GM23248 (cell line): ENCODE measurements at regions not wholly inside any gene's neighbourhood (a gene's known extent, or its start where the extent isn't known, plus 50 kb on each side); places are given as distances from the start of the nearest gene placed in this dataset.

Experiments used
- DNase-seq: peaks from one replicate; pipeline ENCODE4 v3.0.0-alpha.2; 2015
- H2AFZ ChIP-seq: fragments of 200-600 bp; sonication (generic); 2 replicates; pipeline ENCODE4 v1.6.1; 2016; ENCODE audit warnings: antibody characterized with exemption
- H3F3A ChIP-seq: fragments of 200-600 bp; sonication (generic); 2 replicates; pipeline ENCODE4 v1.6.1; 2016; ENCODE audit warnings: mild to moderate bottlenecking, antibody characterized with exemption, mixed run types; ENCODE audit not compliant: insufficient read depth
- H3K27ac ChIP-seq: fragments of 200-600 bp; sonication (generic); 2 replicates; pipeline ENCODE4 v1.5.1; 2016; ENCODE audit warnings: mild to moderate bottlenecking
- H3K27me3 ChIP-seq: fragments of 200-600 bp; sonication (generic); replicated peaks from 2 replicates; pipeline ENCODE4 v1.6.1; 2016; ENCODE audit warnings: mild to moderate bottlenecking; ENCODE audit not compliant: insufficient read depth
- H3K36me3 ChIP-seq: fragments of 200-600 bp; sonication (generic); 2 replicates; pipeline ENCODE4 v1.6.1; 2016; ENCODE audit warnings: low read depth, mild to moderate bottlenecking
- H3K4me1 ChIP-seq: fragments of 200-600 bp; sonication (generic); 2 replicates; pipeline ENCODE4 v1.6.1; 2016; ENCODE audit warnings: mild to moderate bottlenecking; ENCODE audit not compliant: insufficient read depth
- H3K4me2 ChIP-seq: fragments of 200-600 bp; sonication (generic); one replicate; pipeline ENCODE4 v1.6.1; 2016; ENCODE audit warnings: mild to moderate bottlenecking; ENCODE audit not compliant: unreplicated experiment
- H3K4me3 ChIP-seq: fragments of 200-600 bp; sonication (generic); 2 replicates; pipeline ENCODE4 v1.5.1; 2016; ENCODE audit warnings: mild to moderate bottlenecking
- H3K79me2 ChIP-seq: fragments of 200-600 bp; sonication (generic); 2 replicates; pipeline ENCODE4 v1.6.1; 2016; ENCODE audit warnings: mild to moderate bottlenecking; ENCODE audit not compliant: insufficient read depth
- H3K9ac ChIP-seq: fragments of 200-600 bp; sonication (generic); 2 replicates; pipeline ENCODE4 v1.6.1; 2016; ENCODE audit warnings: mild to moderate bottlenecking
- H3K9me2 ChIP-seq: fragments of 200-600 bp; sonication (generic); 2 replicates; pipeline ENCODE4 v1.6.1; 2016; ENCODE audit warnings: mixed run types, mild to moderate bottlenecking, moderate library complexity; ENCODE audit not compliant: insufficient read depth
- H3K9me3 ChIP-seq: fragments of 200-600 bp; sonication (generic); one replicate; pipeline ENCODE4 v1.6.1; 2017; ENCODE audit warnings: low read depth
- H4K20me1 ChIP-seq: fragments of 200-600 bp; sonication (generic); 2 replicates; pipeline ENCODE4 v1.6.0; 2016; ENCODE audit not compliant: insufficient read depth
- EZH2 ChIP-seq: fragments of 200-600 bp; sonication (generic); IDR thresholded peaks from 2 replicates; pipeline ENCODE4 v1.6.1; 2018; ENCODE audit warnings: antibody characterized with exemption, mild to moderate bottlenecking; ENCODE audit not compliant: insufficient read depth, poor library complexity, severe bottlenecking
- EZH2phosphoT487 ChIP-seq: fragments of 200-600 bp; sonication (generic); IDR thresholded peaks from 2 replicates; pipeline ENCODE4 v1.6.1; 2018; ENCODE audit warnings: antibody characterized with exemption, moderate library complexity, mild to moderate bottlenecking, low read depth; ENCODE audit not compliant: insufficient read depth
- WGBS, 2 experiments: methylation state at CpG; one replicate each; pipeline ENCODE4 v1.1.6; 2015 to 2017; ENCODE audit warnings: low lambda C conversion rate in 2 of 2, low coverage in 1 of 2; ENCODE audit errors: missing lambda C conversion rate in 2 of 2; 5-methylcytosine and 5-hydroxymethylcytosine counted together
- in situ Hi-C: fragments of 300-500 bp; cut with MboI; formaldehyde crosslinking; loops from 2 replicates; pipeline ENCODE4 v1.15.0; 2020

GRCh38 chr14:39843881-39844280 is 411.6 kb upstream of the FBXO33 start:
- H3K9ac ChIP-seq = no peak overlapping the region
- no peaks in the 10 kb centered on the region for H3K36me3 ChIP-seq

DNA sequence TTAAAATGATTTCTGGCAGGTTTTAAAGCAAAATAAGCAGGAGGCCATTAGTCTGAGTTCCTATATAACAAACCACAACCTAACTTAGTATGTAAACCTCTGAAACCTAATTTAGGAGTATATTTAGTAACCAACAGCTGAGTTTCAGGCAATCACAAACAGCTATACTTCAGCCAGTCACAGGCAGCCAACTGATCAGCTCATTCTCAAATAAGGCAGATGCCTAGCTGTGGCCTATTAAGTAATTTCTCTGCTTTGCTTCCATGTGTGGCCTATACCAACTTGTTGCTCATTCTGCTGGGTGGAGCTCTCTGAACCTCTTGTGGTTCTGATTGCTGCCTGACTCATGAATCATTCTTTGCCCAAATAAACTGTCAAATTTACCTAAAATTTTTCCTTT is 408.9 kb upstream of the FBXO33 start:
- H3K27me3 ChIP-seq = no peaks in the 10 kb centered on the region
- TF ChIP-seq EZH2 (no peak), EZH2phosphoT487 (no peak)
- no peaks in the 10 kb centered on the region for H3K4me1 ChIP-seq
- no peak overlapping the region for H3K27ac ChIP-seq
- H3K79me2 ChIP-seq = no peaks in the 10 kb centered on the region
- H4K20me1 ChIP-seq = no peaks in the 10 kb centered on the region
- in situ Hi-C loops = no loop called here
- H3K9ac ChIP-seq = no peak overlapping the region
- no peak overlapping the region for H2AFZ ChIP-seq
- no peak for DNase-seq
- no peaks in the 10 kb centered on the region for H3K9me3 ChIP-seq
- H3K4me2 ChIP-seq = no peak overlapping the region
- H3K36me3 ChIP-seq = no peaks in the 10 kb centered on the region
- no peak overlapping the region for H3K4me3 ChIP-seq
- H3K9me2 ChIP-seq = no peaks in the 10 kb centered on the region
- H3F3A ChIP-seq = no peaks in the 10 kb centered on the region

More at GRCh38 chr14:39843881-39844280, 411.6 kb upstream of the FBXO33 start:
- Histone ChIP-seq H3K4me2 (no peak overlapping the region), H4K20me1 (no peaks in the 10 kb centered on the region), H3F3A (no peaks in the 10 kb centered on the region), H3K9me2 (no peaks in the 10 kb centered on the region), H3K27me3 (no peaks in the 10 kb centered on the region), H3K27ac (no peak overlapping the region), H2AFZ (no peak overlapping the region), H3K79me2 (no peaks in the 10 kb centered on the region), H3K4me3 (no peak overlapping the region), H3K9me3 (no peaks in the 10 kb centered on the region), H3K4me1 (no peaks in the 10 kb centered on the region)
- in situ Hi-C loops = no loop called here
- DNase-seq = no peak
- WGBS, 2 experiments = 23 to 31% methylated on average over 5 of the region's 5 CpGs
- TF ChIP-seq EZH2 (no peak), EZH2phosphoT487 (no peak)

- H3K9me2 ChIP-seq = no peaks in the 10 kb centered on the region
- WGBS, 2 experiments = 2 to 4% methylated on average over 2 of the region's 2 CpGs
- no peaks in the 10 kb centered on the region for H3K9me3 ChIP-seq
- no peaks in the 10 kb centered on the region for H3F3A ChIP-seq
- no peaks in the 10 kb centered on the region for H3K4me1 ChIP-seq
- no peak overlapping the region for H3K4me3 ChIP-seq
- no peak for DNase-seq
- no peaks in the 10 kb centered on the region for H3K79me2 ChIP-seq
- H3K27me3 ChIP-seq = no peaks in the 10 kb centered on the region
- no peaks in the 10 kb centered on the region for H3K36me3 ChIP-seq
- TF ChIP-seq EZH2phosphoT487 = no peak
- TF ChIP-seq EZH2 = no peak
- H4K20me1 ChIP-seq = no peaks in the 10 kb centered on the region
- no peak overlapping the region for H3K9ac ChIP-seq
- H3K4me2 ChIP-seq = no peak overlapping the region
- no peak overlapping the region for H2AFZ ChIP-seq
- no peak overlapping the region for H3K27ac ChIP-seq
- in situ Hi-C loops = no loop called here
Observed at GRCh38 chr14:39827901-39828655, 395.8 kb upstream of the FBXO33 start.

- H3K36me3 ChIP-seq = no peaks in the 10 kb centered on the region
- in situ Hi-C loops = no loop called here
- H3K4me2 ChIP-seq = no peak overlapping the region
- no peak overlapping the region for H3K4me3 ChIP-seq
- no peak for DNase-seq
- H3K9me3 ChIP-seq = no peaks in the 10 kb centered on the region
- WGBS, 2 experiments = 0 to 10% methylated on average over 3 of the region's 3 CpGs
- H3K27ac ChIP-seq = no peak overlapping the region
- H2AFZ ChIP-seq = no peak overlapping the region
- no peaks in the 10 kb centered on the region for H3F3A ChIP-seq
- H3K9ac ChIP-seq = no peak overlapping the region
- H3K4me1 ChIP-seq = no peaks in the 10 kb centered on the region
- no peaks in the 10 kb centered on the region for H4K20me1 ChIP-seq
- no peaks in the 10 kb centered on the region for H3K9me2 ChIP-seq
- no peaks in the 10 kb centered on the region for H3K27me3 ChIP-seq
- TF ChIP-seq EZH2phosphoT487 = no peak
- TF ChIP-seq EZH2 = no peak
- no peaks in the 10 kb centered on the region for H3K79me2 ChIP-seq
Observed at GRCh38 chr14:39812532-39813320, 380.5 kb upstream of the FBXO33 start.
